ENCODE measurements at regions not wholly inside any gene's neighbourhood (a gene's known extent, or its start where the extent isn't known, plus 50 kb on each side); places are given as distances from the start of the nearest gene placed in this dataset.
"Not testable (repeated sequence)": the region's sequence is repeated elsewhere in the genome, so short reads cannot be mapped to it uniquely, and the experiment has no call there.

DNA sequence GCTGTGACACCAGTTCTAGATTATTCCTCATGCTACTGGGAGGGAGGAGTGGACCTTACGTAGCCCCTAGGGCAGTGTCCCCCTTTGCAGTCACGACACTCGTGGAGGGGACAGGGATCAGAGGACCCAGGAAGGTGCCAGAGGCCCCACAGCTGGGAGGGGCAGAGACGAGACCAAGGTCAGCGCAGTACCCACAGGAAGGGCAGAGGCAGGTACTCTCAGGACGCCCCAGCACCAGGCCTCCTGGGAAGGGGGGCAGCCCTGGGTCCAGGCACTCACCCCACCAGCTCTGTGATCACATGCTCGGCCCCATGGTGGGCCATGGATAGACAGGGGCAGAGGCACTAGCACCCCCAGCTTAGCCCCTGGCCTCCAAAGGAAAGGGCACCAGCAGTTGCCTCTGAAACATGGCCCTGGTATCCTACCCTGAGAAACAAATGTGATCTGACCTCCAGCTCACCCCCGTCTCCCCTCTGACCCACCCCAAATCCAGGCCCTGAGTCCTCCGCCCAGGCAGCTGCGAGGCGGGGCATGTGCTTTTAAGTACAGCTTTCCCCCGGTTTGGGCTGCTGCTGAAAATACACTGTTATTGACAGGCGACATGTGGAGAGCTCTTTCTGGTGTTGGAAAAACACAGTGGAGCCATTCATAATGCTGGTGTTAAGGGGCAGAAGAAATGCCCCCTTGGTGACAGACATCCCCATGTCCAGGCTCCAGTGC lies 361.9 kb downstream of the C16orf95 start:
- no peak for DNase-seq (ENCODE audit: low read depth)

DNA sequence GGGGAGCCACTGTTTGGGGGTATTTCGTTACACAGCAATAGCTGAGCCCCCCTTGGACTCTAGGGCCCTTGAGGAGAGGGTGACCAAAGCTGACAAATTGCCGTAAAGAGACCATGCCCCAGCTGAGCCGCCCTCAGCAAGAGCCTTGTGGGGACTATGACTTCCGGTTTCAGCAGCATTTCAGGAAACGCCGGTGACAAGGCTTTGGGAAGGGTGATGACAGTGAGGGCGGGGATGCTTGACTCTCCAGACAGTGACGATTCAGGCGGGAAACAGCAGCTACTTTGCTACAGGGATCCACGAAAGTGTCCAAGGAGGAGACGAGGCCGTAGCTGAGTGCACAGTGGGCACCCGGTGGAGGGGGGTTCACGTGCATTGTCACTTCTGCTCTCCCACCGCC lies 360.8 kb downstream of the C16orf95 start:
- no peak for DNase-seq (ENCODE audit: low read depth)

DNA sequence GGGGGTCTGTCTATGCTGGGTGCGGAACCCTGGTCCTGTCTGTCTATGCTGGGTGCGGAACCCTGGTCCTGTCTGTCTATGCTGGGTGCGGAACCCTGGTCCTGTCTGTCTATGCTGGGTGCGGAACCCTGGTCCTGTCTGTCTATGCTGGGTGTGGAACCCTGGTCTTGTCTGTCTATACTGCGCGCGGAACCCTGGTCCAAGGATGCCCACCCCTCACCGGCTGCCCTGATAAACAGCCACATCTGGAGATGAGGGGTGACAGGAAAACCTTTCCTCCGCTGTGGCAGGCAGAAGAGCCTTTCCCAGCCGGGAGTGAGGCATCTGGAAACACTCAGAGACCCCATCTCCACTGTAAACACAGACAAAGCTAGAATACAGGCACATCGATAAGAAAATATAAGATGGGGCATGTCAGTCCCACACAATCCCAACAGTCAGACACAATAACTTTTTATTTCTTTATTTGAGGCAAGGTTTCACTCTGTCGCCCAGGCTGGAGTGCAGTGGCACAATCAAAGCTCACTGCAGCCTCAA lies 359.5 kb downstream of the C16orf95 start:
- DNase-seq (ENCODE audit: low read depth) = not testable (repeated sequence)

DNA sequence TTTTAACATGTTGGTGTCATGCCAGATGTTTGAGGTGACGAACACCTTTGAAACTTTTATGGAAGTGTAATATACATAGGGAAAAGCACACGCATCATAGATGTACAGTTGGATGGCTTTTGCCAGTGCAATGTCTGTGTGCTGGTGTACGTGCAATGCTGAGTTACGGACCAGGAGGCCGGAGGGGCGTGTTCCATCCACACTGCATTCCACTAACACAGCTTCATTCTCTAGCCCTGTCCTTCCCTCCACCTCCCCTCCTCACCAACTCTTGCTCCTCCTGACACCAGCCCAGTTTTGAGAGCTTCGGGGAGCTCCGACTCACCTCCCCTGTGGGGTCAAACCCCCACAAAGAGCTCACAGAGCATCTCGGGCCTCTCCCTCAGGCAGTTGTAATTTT lies 358.8 kb downstream of the C16orf95 start:
- DNase-seq (ENCODE audit: low read depth) = no peak

DNA sequence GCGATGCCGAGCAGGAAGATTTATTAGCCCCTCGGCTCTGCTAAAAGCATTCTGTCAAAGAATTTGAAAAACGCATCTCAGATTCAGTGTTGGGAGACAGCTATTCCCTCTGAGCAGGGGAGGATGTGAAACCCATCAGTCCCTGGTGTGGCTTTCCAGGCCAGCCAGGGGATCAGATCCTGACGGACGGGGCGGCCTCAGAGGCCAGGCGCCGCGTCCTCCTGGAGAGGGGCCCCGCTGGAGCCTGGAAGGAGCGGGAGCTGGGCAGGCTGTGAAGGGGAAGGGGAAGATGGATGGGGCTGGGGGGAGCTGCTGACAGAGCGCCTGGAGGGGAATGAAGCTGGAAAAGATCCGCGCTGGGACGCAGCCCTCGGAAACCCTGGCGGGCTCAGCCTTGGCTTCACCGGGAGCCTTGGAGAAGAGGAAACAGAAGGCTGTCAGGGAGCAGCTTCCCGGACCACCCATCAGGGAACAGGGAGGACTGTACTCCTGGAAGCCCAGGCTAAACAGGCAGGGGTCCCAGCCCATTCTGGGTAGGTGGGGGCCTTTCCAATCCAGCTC lies 358.0 kb downstream of the C16orf95 start:
- DNase-seq (ENCODE audit: low read depth) = no peak

DNA sequence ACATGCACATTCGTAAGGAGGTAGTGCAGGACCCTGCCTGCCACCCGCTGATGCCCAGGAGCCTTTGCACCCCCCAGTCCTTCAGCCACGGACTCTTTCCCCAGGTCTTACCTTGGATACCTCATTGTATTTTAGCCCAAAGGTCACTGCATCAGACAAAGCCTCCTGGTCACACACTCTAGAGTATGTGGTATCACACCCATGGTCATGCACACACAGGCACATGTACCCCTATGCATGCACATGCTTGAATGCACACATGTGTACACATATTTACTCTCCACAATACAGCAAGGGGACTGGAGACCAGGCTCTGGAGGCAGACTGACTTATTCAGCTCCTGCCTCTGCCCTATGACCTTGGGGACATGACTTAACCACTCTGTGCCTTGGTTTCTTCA lies 357.5 kb downstream of the C16orf95 start:
- DNase-seq (ENCODE audit: low read depth) = no peak

DNA sequence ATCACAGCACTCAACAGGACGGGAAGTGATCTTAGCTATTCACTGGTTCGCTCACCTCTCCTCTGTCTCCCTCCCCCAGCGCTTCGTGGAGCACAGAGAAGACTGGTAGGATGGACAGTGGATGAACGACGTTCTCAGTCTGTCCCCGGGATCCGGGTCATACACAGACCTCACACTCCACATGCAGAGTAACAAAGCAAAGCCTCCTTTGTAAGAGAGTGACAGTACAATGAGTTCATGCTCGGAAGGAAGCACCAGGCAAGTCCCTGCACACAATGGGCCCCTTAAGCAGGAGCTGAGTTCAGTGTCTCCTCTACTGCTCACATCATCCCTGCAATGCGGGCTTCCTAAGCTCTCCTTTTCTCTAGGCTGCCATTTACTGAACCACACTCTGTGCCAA lies 356.9 kb downstream of the C16orf95 start:
- no peak for DNase-seq (ENCODE audit: low read depth)

DNA sequence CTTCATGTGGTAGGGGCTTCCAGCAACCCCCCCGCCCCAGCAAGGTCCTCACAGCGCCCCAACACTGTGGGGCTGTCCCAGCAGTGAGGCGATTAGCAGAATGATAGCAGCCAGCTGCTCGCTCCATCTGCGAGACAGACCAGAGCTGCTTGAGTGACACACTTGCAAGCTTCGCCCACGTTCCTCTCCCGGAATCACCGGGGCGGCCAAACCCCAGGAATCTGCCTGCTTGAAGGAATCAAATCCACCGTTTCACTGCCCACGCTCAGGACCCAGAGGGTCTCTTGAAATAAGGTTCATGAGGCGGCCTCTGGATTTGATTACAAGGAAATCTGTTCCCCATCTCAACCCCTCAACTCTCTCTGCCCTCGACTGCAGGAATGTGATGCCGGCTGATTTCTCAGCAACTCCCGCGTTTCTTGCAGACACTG lies 356.0 kb downstream of the C16orf95 start:
- no peak for DNase-seq (ENCODE audit: low read depth)

DNA sequence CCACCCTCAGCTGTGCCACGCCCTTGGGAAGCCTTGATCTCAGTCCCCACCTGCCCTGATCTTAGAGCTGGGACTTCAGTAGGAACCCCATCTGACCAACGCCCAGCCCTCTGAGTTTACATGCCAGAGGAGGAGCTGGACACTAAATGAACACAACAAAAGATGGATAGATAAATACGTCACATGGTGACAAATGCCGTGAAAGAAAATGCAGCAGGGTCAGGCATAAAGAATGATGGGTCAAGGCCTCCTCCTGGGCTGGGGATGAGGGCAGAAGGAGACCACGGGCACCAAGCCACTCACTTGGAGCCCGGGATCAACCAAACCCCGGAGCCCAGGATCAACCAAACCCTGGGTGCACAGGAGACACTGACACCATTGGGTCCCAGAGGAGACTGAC lies 354.9 kb downstream of the C16orf95 start:
- DNase-seq (ENCODE audit: low read depth) = no peak

DNA sequence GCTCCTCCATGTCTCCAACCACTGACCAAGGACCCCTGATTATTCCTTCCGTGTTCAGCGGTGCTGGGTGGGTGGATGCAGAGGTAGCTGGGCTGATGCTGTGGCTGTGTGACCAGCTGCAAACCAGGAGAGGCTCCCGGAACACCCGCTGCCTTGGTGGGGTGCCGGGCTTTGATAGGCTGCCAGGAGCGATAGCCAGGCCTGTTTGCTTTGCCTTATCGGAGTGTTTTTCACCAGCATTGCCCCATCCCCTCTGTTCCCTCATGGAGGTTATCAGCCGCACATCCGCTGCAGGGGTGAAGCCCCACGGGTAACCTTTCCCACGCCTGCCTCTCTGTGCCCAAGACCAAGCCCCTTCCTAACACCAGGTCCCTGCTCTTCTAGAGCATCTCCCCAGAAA lies 354.3 kb downstream of the C16orf95 start:
- DNase-seq (ENCODE audit: low read depth) = no peak

DNA sequence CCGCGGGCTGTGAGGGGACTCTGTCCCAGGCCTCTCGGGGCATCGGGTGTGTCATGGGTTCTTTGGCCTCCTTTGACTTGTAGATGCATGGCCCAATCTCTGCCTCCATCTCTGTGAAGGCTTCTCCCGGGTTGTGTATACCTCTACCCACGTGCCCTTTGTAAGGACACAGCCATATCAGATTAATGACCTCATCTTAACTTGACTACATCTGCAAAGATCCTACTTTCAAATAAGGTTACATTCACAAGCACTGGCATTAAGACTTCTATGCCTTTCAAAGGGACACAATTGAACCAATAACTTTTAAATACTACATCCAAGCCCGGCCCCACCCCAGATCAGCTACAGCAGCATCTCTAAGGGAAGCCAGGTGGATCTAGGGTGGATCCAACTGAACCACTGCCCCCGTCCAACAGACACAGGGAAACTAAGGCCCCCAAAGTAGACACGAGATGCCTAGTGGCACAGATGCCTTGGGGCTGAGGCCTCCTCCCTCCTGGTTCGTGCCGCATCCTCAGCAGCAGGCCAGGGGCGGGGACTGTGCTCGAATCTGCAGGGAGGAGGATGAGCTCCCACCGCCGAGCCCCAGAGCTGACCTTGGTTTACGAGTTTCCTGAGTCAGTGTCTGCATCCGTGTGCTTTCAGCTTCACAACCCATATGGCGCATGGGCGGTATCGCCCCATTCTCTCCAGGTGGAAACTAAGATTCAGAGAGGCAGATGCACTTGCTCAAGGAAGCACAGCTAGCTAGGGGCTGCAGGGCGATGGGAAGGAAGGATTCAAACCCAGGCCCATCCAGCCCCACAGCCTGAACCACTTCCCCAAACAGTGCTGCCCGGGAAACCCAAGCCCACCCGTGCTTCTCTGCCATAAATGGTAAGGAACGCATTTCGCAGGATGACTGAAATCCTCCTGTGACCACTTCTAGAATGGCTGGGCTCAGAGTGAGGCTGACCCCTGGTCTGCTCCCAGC lies 353.3 kb downstream of the C16orf95 start:
- no peak for DNase-seq (ENCODE audit: low read depth)

DNA sequence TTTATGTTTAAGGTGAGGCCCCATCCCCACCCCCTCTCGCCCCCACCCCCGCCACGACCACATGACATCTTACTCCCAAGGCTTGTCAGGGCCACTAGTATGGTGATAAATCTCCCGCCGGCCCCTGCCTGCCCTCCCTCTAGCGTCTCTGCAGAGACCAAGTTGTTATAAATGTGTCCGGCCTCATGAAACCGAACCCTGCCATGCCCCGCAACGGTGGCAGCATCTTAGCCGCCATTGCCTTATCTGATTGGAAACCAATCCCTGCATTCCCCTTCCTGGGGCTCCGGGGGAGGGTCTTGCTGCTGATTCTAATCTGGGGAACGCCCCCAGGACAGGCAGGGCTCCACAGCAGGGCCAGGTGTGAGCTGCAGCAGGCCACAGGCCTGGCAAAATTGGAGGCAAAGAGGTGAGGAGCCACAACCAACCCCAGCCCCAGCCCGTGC lies 352.4 kb downstream of the C16orf95 start:
- DNase-seq (ENCODE audit: low read depth) = no peak

DNA sequence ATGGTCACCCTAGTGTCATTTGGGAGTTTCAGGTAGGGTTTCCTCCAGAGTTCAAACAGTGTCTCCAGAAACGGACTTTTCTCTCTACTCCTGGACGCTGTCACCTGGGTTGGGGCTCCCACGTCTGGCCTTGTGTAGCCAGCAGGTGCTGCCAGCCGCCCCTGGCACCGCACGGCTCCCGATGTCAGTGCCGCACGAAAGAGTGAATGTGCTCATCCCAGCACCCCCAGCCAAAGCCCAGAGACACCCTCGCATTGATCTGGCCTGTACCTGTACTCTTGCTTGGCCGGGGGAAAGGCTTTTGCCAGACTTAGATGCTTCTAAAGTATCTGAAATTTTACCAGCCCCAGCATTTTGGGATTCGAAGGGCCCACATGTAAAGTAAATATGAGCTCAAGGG lies 351.9 kb downstream of the C16orf95 start:
- no peak for DNase-seq (ENCODE audit: low read depth)

DNA sequence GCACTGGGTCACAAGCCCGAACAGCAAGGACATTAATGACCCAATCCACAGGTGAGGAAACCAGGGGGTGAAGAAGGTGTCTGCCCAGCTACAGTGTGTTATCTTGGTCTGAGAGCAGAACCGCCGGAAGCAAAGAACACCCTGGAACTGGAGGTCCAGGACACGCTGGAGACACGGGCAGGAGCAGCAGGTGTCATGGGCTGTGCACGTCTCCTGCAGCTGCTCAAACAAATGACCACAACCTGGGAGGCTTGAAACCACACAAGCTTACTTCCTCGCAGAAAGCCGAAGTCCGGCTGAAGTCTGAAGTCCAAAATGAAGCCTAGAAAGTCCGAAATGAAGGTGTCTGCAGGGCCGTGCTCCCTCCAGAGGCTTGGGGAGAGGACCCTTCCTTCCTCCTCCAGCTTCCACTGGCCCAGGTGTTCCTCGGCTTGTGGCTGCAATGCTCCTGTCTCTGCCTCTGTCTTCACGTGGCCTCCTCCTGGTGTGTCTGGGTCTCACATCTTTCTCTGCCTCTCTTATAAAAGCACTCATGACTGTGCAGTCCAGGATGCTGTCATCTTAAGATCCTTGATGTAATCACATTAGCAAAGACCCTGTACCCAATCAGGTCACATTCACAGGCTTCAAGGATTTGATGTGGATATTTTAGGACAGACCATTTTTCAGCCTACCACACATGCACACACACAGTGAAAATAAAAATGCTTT lies 351.2 kb downstream of the C16orf95 start:
- DNase-seq (ENCODE audit: low read depth) = no peak

DNA sequence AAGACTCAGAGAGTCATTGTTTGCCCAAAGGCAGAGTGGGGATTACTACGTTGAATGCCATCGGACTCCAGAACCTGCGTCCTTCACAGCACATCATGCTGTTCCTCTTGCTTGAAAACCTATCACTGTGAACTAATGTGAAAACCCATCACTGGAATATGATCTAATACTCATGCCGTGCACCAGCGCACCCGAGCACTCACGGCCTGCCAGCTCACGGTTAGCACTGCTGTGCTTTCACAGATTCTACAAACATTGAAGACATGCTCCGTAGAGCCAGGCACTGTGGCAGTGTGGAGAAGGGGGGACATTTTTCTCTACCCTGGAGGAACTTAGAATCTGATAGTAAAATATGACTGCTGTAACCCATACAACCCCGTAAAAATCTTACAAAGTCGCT lies 350.4 kb downstream of the C16orf95 start:
- DNase-seq (ENCODE audit: low read depth) = no peak

DNA sequence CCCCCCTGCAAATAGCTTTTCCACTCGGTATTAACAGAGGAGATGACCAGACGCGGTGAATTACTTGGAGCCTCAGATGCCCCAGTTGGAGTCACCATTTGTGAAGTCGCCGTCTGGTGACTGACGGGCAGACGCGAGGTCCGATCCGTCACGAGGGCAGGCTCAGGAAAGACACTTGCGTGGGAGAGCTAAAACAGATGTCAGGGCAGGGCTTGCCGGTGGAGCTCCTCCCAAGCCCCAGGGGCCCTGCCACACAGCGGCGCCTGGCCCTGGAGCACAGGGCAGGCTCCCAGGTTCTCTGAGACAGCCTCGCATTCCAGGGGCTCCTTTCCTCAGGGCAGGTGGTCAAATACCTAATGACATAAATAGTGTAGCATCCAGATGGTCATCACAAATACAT lies 348.3 kb downstream of the C16orf95 start:
- DNase-seq (ENCODE audit: low read depth) = no peak

DNA sequence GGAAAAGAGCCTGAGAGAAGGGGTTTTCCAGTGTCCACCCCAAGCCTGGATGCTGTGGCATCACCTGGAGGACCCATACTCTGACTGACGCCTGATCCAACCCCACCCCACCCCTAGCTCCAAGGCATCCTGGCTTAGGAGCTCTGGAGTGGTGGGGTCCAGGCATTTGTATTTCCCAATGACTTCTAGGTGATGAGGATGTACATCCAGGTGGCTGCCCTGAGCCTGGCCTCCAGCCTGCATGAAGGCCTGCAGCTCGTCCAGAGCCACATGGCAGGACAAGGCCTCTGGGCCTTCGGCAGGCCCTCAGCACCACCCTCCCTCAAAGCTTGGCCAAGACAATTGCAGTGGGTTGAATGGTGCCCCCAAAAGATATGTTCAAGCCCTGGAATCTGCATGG lies 347.5 kb downstream of the C16orf95 start:
- DNase-seq (ENCODE audit: low read depth) = no peak

DNA sequence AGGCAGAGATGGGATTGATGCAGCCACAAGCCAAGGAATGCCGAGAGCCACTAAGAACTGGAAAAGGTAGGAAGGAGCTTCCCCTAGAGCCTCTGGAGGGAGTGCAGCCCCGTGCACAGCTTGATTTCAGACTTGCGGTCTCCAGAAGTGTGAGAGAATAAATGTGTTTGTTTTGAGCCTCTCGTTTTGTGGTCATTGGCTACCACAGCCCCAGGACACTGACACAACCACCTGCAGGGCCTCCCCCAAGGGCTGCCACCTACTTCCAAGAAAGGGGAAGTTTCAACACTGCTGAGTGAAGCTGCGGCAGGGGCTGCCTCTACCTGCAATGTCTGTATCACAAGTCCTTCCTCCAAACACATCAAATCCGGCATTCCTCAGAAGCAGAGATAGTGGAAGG lies 346.9 kb downstream of the C16orf95 start:
- no peak for DNase-seq (ENCODE audit: low read depth)

DNA sequence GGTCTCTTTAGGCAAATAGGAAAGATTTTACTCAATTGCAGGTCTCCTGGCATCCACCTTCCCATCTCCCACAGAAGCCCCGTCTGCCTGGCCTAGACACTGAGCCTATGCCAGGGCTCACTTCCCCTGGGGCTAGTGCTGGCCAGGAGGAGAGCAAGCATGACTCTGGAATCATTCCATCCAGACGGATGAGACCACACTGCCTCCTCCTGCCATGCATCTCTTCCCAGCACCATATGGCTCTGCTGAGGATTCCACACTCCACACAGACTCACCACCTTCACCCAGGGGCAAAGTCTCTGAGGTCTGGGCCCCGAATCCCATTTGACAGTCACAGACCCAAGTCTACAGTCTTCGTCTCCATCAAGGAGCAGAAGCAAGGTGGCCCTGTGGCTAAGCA lies 346.5 kb downstream of the C16orf95 start:
- no peak for DNase-seq (ENCODE audit: low read depth)

DNA sequence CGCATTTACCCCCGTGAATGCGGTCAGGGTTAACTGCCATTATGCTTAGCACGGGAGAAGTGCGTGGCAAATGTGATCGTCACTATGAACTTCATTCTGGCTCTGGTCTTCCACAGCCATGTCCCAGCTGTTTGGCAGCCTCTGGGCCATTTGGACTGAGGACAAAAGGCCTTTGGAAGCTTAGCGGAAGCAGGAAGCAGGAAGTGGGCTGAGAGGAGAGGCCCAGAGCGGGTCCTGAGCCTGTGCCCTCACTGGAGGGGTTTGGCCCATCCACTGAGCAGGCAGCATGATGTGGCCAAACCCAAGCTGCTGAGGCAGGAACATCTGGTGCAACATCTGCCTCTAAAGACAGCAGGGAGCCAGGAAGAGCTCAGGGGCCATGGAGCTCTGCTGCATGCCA lies 345.9 kb downstream of the C16orf95 start:
- DNase-seq (ENCODE audit: low read depth) = no peak

DNA sequence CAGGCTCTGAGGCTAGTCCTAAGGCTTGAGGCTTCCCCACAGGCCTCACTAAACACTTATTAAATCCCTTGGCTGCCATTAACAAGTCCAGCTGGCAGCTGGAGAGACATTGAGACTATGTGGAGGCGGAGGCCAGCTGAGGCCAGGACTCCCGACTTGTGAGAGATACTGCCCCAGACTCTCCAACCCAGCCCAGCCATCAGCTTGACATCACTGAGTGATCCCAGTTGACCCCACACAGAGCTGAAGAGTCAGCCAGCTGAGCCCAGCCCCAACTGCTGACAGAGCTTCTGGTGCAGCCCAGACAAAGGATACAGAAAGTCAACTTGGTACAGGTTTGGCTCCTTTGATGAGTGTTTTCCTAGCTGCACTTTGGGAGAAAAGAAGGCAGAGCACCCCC lies 343.1 kb downstream of the C16orf95 start:
- no peak for DNase-seq (ENCODE audit: low read depth)

DNA sequence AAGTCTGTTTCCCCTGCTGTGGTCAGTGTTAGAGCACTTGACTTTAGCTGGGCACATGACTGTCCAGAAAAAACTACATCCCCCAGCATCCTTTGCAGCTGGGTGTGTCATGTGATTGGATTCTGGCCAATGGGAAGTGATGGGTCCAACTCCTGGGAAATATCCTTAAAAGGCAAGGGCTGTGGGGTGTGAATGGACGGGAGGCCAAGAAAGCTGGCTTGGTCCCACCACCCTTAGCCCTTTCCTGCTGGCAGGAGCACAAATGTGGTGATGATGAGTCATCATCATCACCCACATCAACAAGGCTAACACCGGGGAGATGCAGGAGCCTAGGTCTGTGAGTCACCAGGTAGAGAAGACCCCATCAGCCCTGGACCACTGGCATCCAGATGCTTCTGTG lies 341.7 kb downstream of the C16orf95 start:
- DNase-seq (ENCODE audit: low read depth) = peak; percentile 91
